ENCODE measurements at regions not wholly inside any gene's neighbourhood (a gene's known extent, or its start where the extent isn't known, plus 50 kb on each side); places are given as distances from the start of the nearest gene placed in this dataset.

DNA sequence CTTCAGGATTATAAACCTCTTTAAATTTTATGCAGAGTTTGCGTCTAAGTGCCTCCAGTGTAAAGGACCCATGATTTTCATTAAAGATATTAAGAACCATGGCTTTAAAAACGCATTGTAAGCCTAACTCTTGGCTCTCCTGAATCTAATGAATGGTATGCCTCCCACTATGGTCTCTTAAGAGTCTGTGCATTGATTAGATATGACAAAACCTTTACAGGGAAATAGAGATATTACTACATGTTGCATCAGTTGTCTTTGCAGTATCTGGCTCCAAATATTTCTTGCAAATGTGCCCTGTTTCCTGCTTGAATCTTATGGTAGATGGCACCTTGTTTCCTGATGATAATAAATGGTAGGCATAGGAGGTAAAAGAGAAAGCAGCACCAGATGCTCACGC lies 189.3 kb upstream of the FSHR start:
- no peaks in the 10 kb centered on the region for H3K79me2 ChIP-seq (ENCODE audit: insufficient read depth, low read length)
- Mint-ChIP-seq H3K27ac (no peak overlapping the region), H3K9me3 (no peaks in the 10 kb centered on the region), H3K36me3 (ENCODE audit: insufficient read depth in 1 of 3, low read depth in 3 of 3) (no peaks in the 10 kb centered on the region), H3K27me3 (ENCODE audit: low read depth) (peaks cover 1% of the 10 kb centered on the region; the same call in 1 of the 2 replicates), H3K4me1 (0 out of 4 replicates have a peak, but pooled peaks cover 0 to 2% of the 10 kb centered on the region in 2 experiments), H3K4me3 (no peak overlapping the region)
- DNase-seq: no peak
- no peak overlapping the region for H2BK20ac ChIP-seq (ENCODE audit: low read depth, low read length, poor library complexity, severe bottlenecking)
- no peak overlapping the region for H3K56ac ChIP-seq (ENCODE audit: insufficient read length, low read depth, low read length)
- H3K9me3 ChIP-seq (ENCODE audit: control insufficient read depth, low read depth, low read length): no peaks in the 10 kb centered on the region
- no peak overlapping the region for H2BK5ac ChIP-seq (ENCODE audit: insufficient read length, low read length)
- H4K91ac ChIP-seq (ENCODE audit: insufficient read length, low read depth, low read length): no peak overlapping the region
- H3K23ac ChIP-seq (ENCODE audit: insufficient read length, low read depth, low read length): no peak overlapping the region
- no peak overlapping the region for H4K5ac ChIP-seq (ENCODE audit: insufficient read length, low read depth, low read length)
- H3K18ac ChIP-seq (ENCODE audit: insufficient read length, low read depth, low read length): no peak overlapping the region
- no peak overlapping the region for H2AK5ac ChIP-seq (ENCODE audit: insufficient read length, low read length)
- H3K79me1 ChIP-seq (ENCODE audit: insufficient read depth, low read depth, low read length, poor library complexity, severe bottlenecking): no peaks in the 10 kb centered on the region
- H2BK120ac ChIP-seq (ENCODE audit: low read depth, low read length, poor library complexity, severe bottlenecking): no peak overlapping the region
- H2BK15ac ChIP-seq (ENCODE audit: low read depth, low read length): no peak overlapping the region
- H2BK12ac ChIP-seq (ENCODE audit: insufficient read length, low read depth, low read length): no peak overlapping the region
- H3K4ac ChIP-seq (ENCODE audit: low read depth, low read length): no peak overlapping the region
- H4K20me1 ChIP-seq (ENCODE audit: control insufficient read depth, insufficient read depth, insufficient read length): no peaks in the 10 kb centered on the region
- H3K23me2 ChIP-seq (ENCODE audit: insufficient read length, low read depth, low read length, poor library complexity, severe bottlenecking): no peaks in the 10 kb centered on the region
- no peak overlapping the region for H4K8ac ChIP-seq (replicated peaks; ENCODE audit: insufficient read length, low read depth, low read length)
- H3K9ac ChIP-seq (ENCODE audit: extremely low read depth, insufficient read length, low read length): no peak overlapping the region
- H3K27me3 ChIP-seq (ENCODE audit: insufficient read depth, low read length): no peaks in the 10 kb centered on the region
- H3K4me2 ChIP-seq (ENCODE audit: insufficient read depth, insufficient read length, low read length): no peak overlapping the region
- no peak overlapping the region for H2AFZ ChIP-seq (ENCODE audit: low read length)
- no peak overlapping the region for H3K14ac ChIP-seq (ENCODE audit: insufficient read depth, low read length)
- WGBS (ENCODE audit: extremely low coverage, insufficient read length, low lambda C conversion rate): no CpG with 5 or more reads among the region's 3 CpGs
- TF ChIP-seq, protein P1, sequence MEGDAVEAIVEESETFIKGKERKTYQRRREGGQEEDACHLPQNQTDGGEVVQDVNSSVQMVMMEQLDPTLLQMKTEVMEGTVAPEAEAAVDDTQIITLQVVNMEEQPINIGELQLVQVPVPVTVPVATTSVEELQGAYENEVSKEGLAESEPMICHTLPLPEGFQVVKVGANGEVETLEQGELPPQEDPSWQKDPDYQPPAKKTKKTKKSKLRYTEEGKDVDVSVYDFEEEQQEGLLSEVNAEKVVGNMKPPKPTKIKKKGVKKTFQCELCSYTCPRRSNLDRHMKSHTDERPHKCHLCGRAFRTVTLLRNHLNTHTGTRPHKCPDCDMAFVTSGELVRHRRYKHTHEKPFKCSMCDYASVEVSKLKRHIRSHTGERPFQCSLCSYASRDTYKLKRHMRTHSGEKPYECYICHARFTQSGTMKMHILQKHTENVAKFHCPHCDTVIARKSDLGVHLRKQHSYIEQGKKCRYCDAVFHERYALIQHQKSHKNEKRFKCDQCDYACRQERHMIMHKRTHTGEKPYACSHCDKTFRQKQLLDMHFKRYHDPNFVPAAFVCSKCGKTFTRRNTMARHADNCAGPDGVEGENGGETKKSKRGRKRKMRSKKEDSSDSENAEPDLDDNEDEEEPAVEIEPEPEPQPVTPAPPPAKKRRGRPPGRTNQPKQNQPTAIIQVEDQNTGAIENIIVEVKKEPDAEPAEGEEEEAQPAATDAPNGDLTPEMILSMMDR (conservative IDR thresholded peaks at IDR 0.05): no peak
- H3T11ph ChIP-seq (ENCODE audit: low read length): no peak overlapping the region
- H3K27ac ChIP-seq (ENCODE audit: insufficient read length, low read depth, low read length): no peak overlapping the region
- no peaks in the 10 kb centered on the region for H3K4me1 ChIP-seq (ENCODE audit: insufficient read depth, low read length)
